AG04449 (cell line): ENCODE measurements at regions not wholly inside any gene's neighbourhood (a gene's known extent, or its start where the extent isn't known, plus 50 kb on each side); places are given as distances from the start of the nearest gene placed in this dataset.
A peak's percentile ranks its signal among the peaks of the same experiment; 100 is the strongest.

Experiments
- CTCF ChIA-PET: fragments of 350-600 bp; formaldehyde crosslinking; extraction: SDS; loops from one replicate; lab custom pipeline; 2021; ENCODE audit warnings: antibody characterized with exemption; lab: Yijun Ruan, JAX
- POLR2A ChIA-PET: fragments of 400-600, 350-600 bp; formaldehyde crosslinking; extraction: SDS; loops from one replicate; lab custom pipeline; 2020; ENCODE audit warnings: antibody characterized with exemption, inconsistent platforms; lab: Yijun Ruan, JAX
- DNase-seq: peaks from one replicate; pipeline ENCODE4 v3.0.0-alpha.2; 2010; ENCODE audit warnings: low read depth, low spot score
- H3K4me3 ChIP-seq: 2 replicates; pipeline ENCODE4 v1.5.1; 2011; ENCODE audit warnings: low read depth, mild to moderate bottlenecking, control low read depth, low read length
- CTCF ChIP-seq: IDR thresholded peaks from one replicate; pipeline ENCODE4 v1.5.1; 2011; ENCODE audit warnings: mild to moderate bottlenecking, moderate library complexity, low read length, control low read depth, inconsistent platforms; ENCODE audit not compliant: insufficient read depth; ENCODE audit errors: missing control alignments

GRCh38 chr12:30450226-30450625 lies 245.4 kb downstream of the IPO8 start:
- ChIA-PET POLR2A (no interaction called here), CTCF (no interaction called here)
- TF ChIP-seq CTCF, result no peak
- H3K4me3 ChIP-seq, result no peak overlapping the region
- DNase-seq, result no peak

GRCh38 chr12:30448038-30448437 lies 247.6 kb downstream of the IPO8 start:
- no peak for TF ChIP-seq CTCF
- ChIA-PET CTCF (no interaction called here), POLR2A (no interaction called here)
- no peak overlapping the region for H3K4me3 ChIP-seq
- no peak for DNase-seq

- no peak for DNase-seq
- ChIA-PET CTCF (no interaction called here), POLR2A (no interaction called here)
- no peak for TF ChIP-seq CTCF
- no peak overlapping the region for H3K4me3 ChIP-seq
Measured at GRCh38 chr12:30447061-30447750, 248.5 kb downstream of the IPO8 start.

- no peak for TF ChIP-seq CTCF
- ChIA-PET CTCF (no interaction called here), POLR2A (no interaction called here)
- H3K4me3 ChIP-seq, result no peak overlapping the region
- no peak for DNase-seq
Measured at GRCh38 chr12:30442461-30442860, 253.2 kb downstream of the IPO8 start.

- CTCF ChIA-PET, result interaction anchor here (0.9 to 1.5 kb wide), 2 partner anchors 17 to 888 kb away, joined by 3 read pairs; no protein-coding TSS in a partner anchor
- no peak overlapping the region for H3K4me3 ChIP-seq
- DNase-seq, result no peak
- peak; percentile 52 for TF ChIP-seq CTCF
- POLR2A ChIA-PET, result no interaction called here
Measured at GRCh38 chr12:30440826-30441602, 254.7 kb downstream of the IPO8 start.

- ChIA-PET CTCF (no interaction called here), POLR2A (no interaction called here)
- no peak for TF ChIP-seq CTCF
- no peak overlapping the region for H3K4me3 ChIP-seq
- DNase-seq, result no peak
Measured at GRCh38 chr12:30439201-30439600, 256.5 kb downstream of the IPO8 start.
